Smooth muscle cell (in vitro differentiated cells): ENCODE measurements at regions not wholly inside any gene's neighbourhood (a gene's known extent, or its start where the extent isn't known, plus 50 kb on each side); places are given as distances from the start of the nearest gene placed in this dataset.

Experiments
- DNase-seq: peaks from one replicate; lab custom pipeline; 2025; ENCODE audit not compliant: unreplicated experiment; lab: John Stamatoyannopoulos, UW
- H2AFZ ChIP-seq: fragments of 200-600 bp; sonication (generic); 2 replicates; pipeline ENCODE4 v1.6.0; 2016; ENCODE audit warnings: antibody characterized with exemption, low read depth, mild to moderate bottlenecking
- H3F3A ChIP-seq: fragments of 200-600 bp; sonication (generic); 2 replicates; pipeline ENCODE4 v1.6.0; 2017; ENCODE audit warnings: antibody characterized with exemption, low read depth
- H3K27ac ChIP-seq: fragments of 200-600 bp; sonication (generic); 2 replicates; pipeline ENCODE4 v1.5.1; 2016; ENCODE audit warnings: low read depth, mild to moderate bottlenecking
- H3K27me3 ChIP-seq: fragments of 200-600 bp; sonication (generic); 2 replicates; pipeline ENCODE4 v1.6.1; 2016; ENCODE audit warnings: low read depth, mild to moderate bottlenecking
- H3K36me3 ChIP-seq: fragments of 200-600 bp; sonication (generic); 2 replicates; pipeline ENCODE4 v1.5.1; 2016; ENCODE audit warnings: low read depth
- H3K4me1 ChIP-seq: fragments of 200-600 bp; sonication (generic); 2 replicates; pipeline ENCODE4 v1.5.1; 2016; ENCODE audit warnings: low read depth
- H3K4me2 ChIP-seq: fragments of 200-600 bp; sonication (generic); 2 replicates; pipeline ENCODE4 v1.6.0; 2016; ENCODE audit warnings: mild to moderate bottlenecking
- H3K4me3 ChIP-seq: fragments of 200-600 bp; sonication (generic); 2 replicates; pipeline ENCODE4 v1.5.1; 2016; ENCODE audit warnings: mild to moderate bottlenecking
- H3K79me2 ChIP-seq: fragments of 200-600 bp; sonication (generic); 2 replicates; pipeline ENCODE4 v1.6.0; 2016; ENCODE audit warnings: low read depth, mild to moderate bottlenecking
- H3K9ac ChIP-seq: fragments of 200-600 bp; sonication (generic); 2 replicates; pipeline ENCODE4 v1.6.0; 2016; ENCODE audit warnings: low read depth
- H3K9me3 ChIP-seq: fragments of 200-600 bp; sonication (generic); replicated peaks from 2 replicates; pipeline ENCODE4 v1.5.1; 2016; ENCODE audit warnings: low read depth
- H4K20me1 ChIP-seq: fragments of 200-600 bp; sonication (generic); 2 replicates; pipeline ENCODE4 v1.6.0; 2016; ENCODE audit warnings: low read depth
- WGBS: methylation state at CpG from one replicate; pipeline ENCODE4 v1.1.7; 2016; ENCODE audit warnings: low lambda C conversion rate; 5-methylcytosine and 5-hydroxymethylcytosine counted together
- TF ChIP-seq, protein P1 (sequence below): fragments of 200-600 bp; sonication (generic); IDR thresholded peaks from 2 replicates; pipeline ENCODE4 v1.5.1; 2017; ENCODE audit warnings: borderline replicate concordance, mild to moderate bottlenecking, antibody characterized with exemption; ENCODE audit not compliant: insufficient read depth, poor library complexity, severe bottlenecking

- Histone ChIP-seq H3K9ac (no peak overlapping the region), H3K4me3 (no peak overlapping the region), H3K27me3 (peaks cover under 1% of the 10 kb centered on the region), H3K4me1 (no peaks in the 10 kb centered on the region), H2AFZ (no peak overlapping the region), H4K20me1 (no peaks in the 10 kb centered on the region), H3K79me2 (no peaks in the 10 kb centered on the region), H3K27ac (no peak overlapping the region), H3F3A (no peaks in the 10 kb centered on the region), H3K4me2 (no peak overlapping the region), H3K36me3 (no peaks in the 10 kb centered on the region), H3K9me3 (no peaks in the 10 kb centered on the region)
- WGBS = 65% methylated on average over 19 of the region's 20 CpGs
- no peak for DNase-seq
- TF ChIP-seq, protein P1, sequence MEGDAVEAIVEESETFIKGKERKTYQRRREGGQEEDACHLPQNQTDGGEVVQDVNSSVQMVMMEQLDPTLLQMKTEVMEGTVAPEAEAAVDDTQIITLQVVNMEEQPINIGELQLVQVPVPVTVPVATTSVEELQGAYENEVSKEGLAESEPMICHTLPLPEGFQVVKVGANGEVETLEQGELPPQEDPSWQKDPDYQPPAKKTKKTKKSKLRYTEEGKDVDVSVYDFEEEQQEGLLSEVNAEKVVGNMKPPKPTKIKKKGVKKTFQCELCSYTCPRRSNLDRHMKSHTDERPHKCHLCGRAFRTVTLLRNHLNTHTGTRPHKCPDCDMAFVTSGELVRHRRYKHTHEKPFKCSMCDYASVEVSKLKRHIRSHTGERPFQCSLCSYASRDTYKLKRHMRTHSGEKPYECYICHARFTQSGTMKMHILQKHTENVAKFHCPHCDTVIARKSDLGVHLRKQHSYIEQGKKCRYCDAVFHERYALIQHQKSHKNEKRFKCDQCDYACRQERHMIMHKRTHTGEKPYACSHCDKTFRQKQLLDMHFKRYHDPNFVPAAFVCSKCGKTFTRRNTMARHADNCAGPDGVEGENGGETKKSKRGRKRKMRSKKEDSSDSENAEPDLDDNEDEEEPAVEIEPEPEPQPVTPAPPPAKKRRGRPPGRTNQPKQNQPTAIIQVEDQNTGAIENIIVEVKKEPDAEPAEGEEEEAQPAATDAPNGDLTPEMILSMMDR = peak; percentile 40
Measured at GRCh38 chr7:156156734-156157408, 344.6 kb upstream of the SHH start.

DNA sequence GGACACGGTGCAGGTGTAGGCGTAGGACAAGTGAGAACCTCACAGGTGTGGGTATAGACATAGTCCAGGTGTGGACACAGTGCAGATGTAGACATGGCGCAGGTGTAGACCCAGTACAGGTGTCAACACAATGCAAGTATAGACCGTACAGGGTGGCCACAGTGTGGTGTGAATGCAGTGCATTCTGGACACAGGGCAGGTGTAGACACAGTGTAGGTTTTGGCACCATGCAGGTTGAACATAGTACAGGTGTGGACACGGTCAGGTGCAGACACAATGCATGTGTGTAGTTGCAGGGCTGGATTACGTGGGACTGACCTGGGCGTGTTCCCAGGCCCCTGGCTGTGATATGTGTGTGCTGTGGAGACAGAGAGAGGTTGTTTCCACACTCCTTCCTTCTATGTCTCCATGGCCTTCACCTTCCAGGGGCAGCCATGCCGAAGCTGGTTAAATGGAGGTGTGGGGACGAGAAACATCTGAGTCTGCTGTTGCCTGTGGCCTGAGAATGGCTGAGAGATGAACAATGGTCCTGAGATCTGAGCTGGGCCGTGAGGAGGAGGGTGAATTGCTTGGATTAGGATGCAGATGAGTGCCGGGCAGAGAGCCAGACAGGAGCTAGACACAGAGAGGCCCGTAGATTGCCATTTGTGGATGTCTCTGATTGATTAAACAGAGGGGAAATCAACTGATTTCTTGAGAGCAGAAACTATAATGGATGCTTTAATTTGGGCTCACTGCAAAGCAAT lies 343.9 kb upstream of the SHH start:
- no peak overlapping the region for H3K4me3 ChIP-seq
- H3K4me2 ChIP-seq = no peak overlapping the region
- peaks cover 8% of the 10 kb centered on the region for H3K27me3 ChIP-seq
- no peak overlapping the region for H3K27ac ChIP-seq
- H3K4me1 ChIP-seq = no peaks in the 10 kb centered on the region
- DNase-seq = no peak
- no peak overlapping the region for H2AFZ ChIP-seq
- H3K9me3 ChIP-seq = no peaks in the 10 kb centered on the region
- H3K9ac ChIP-seq = no peak overlapping the region
- no peaks in the 10 kb centered on the region for H3K36me3 ChIP-seq
- H3K79me2 ChIP-seq = no peaks in the 10 kb centered on the region
- WGBS = 81% methylated on average over 12 of the region's 12 CpGs
- TF ChIP-seq, protein P1 = no peak
- no peaks in the 10 kb centered on the region for H3F3A ChIP-seq
- no peaks in the 10 kb centered on the region for H4K20me1 ChIP-seq

DNA sequence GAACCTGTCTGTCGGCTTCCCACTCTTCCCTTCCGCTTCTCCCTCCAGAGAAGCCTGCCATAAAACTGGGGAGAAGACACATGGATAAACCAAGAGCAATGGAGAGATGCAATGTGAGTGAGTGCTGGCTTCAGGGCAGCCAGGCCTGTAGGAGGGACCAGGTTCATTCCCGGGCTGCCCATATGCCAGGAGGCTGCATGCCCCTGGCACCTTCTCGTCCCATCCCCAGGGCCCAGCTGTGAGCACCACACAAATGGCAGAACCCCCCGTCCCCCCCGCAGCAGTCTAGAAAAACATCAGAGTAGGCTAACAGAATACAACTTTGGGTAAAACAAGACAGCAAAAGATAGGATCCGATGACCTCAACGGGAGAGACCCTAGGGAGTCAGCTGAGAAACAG lies 341.3 kb upstream of the SHH start:
- Histone ChIP-seq H3K9ac (no peak overlapping the region), H3K4me2 (no peak overlapping the region), H3K36me3 (no peaks in the 10 kb centered on the region), H3K79me2 (no peaks in the 10 kb centered on the region), H3K4me3 (no peak overlapping the region), H2AFZ (no peak overlapping the region), H3F3A (no peaks in the 10 kb centered on the region), H3K9me3 (no peaks in the 10 kb centered on the region), H3K27me3 (peaks cover 31% of the 10 kb centered on the region), H3K4me1 (no peaks in the 10 kb centered on the region), H4K20me1 (no peaks in the 10 kb centered on the region), H3K27ac (no peak overlapping the region)
- no peak for DNase-seq
- WGBS = 91% methylated on average over 8 of the region's 8 CpGs
- TF ChIP-seq, protein P1 = no peak
